WTC11 (cell line): ENCODE measurements at regions not wholly inside any gene's neighbourhood (a gene's known extent, or its start where the extent isn't known, plus 50 kb on each side); places are given as distances from the start of the nearest gene placed in this dataset.

Source experiments
- FOXP1 ChIP-seq: sonication (generic); formaldehyde crosslinking; IDR thresholded peaks from 2 replicates; pipeline ENCODE4 v1.8.0; 2022; ENCODE audit warnings: missing genetic modification reagents, mild to moderate bottlenecking, moderate library complexity, borderline replicate concordance
- NFYB ChIP-seq: sonication (generic); formaldehyde crosslinking; conservative IDR thresholded peaks from 2 replicates; pipeline ENCODE4 v1.8.0; 2022; ENCODE audit warnings: low read depth, missing genetic modification reagents
- NR2C2 ChIP-seq: sonication (generic); formaldehyde crosslinking; IDR thresholded peaks from 2 replicates; pipeline ENCODE4 v1.8.0; 2022; ENCODE audit warnings: mild to moderate bottlenecking, missing genetic modification reagents
- TF ChIP-seq, protein P1 (sequence below): fragments of 200-600 bp; IDR thresholded peaks from 2 replicates; pipeline ENCODE4 v1.8.0; 2022; ENCODE audit warnings: antibody characterized with exemption

DNA sequence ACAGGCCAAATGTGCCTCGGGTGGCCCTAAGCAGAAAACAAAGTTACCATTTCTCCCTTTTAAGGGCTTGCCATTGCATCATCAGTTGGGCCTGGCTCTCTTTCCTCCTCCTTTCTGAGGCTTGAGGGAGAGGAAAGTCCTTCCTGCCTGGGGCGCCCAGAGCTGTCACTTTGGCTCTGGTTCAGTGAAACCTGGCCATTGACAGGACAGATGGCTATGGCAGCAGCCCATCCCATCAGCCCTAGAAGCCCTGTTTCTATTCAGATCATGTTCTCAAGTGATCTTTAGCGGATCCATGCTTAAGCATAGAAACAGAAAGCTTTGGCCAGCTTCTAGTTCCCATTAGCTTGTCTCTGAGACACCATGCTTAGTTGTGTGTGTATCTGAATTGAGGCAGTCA, 293.4 kb downstream of the YTHDC2 start:
- TF ChIP-seq, protein P1, sequence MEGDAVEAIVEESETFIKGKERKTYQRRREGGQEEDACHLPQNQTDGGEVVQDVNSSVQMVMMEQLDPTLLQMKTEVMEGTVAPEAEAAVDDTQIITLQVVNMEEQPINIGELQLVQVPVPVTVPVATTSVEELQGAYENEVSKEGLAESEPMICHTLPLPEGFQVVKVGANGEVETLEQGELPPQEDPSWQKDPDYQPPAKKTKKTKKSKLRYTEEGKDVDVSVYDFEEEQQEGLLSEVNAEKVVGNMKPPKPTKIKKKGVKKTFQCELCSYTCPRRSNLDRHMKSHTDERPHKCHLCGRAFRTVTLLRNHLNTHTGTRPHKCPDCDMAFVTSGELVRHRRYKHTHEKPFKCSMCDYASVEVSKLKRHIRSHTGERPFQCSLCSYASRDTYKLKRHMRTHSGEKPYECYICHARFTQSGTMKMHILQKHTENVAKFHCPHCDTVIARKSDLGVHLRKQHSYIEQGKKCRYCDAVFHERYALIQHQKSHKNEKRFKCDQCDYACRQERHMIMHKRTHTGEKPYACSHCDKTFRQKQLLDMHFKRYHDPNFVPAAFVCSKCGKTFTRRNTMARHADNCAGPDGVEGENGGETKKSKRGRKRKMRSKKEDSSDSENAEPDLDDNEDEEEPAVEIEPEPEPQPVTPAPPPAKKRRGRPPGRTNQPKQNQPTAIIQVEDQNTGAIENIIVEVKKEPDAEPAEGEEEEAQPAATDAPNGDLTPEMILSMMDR, result no peak
- no peak for TF ChIP-seq NFYB (CRISPR knock-in tag)
- TF ChIP-seq NR2C2 (CRISPR knock-in tag), result no peak
- TF ChIP-seq FOXP1, result no peak
